ENCODE measurements at regions not wholly inside any gene's neighbourhood (a gene's known extent, or its start where the extent isn't known, plus 50 kb on each side); places are given as distances from the start of the nearest gene placed in this dataset.

DNA sequence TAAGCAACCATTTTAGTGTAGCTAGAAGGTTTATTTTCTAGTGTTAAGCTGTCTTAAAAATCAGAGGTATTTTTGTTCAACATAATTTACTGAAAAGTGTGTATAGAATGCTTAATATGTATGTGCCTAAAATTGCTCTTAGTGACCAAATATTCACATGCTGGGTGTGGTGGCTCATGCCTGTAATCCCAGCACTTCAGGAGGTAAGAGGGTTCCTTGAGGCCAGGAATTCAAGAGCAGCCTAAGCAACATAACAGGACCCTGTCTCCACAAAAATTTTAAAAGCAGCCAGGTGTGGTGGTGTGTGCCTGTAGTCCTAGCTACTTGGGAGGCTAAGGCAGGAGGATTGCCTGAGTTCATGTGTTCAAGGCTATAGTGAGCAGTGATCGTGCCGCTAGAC, 120.9 kb upstream of the FRY start:
- intact Hi-C loops (cut with micrococcal nuclease; ENCODE audit: unreplicated experiment) = loop anchor here (5.0 to 10.0 kb wide), 4 partner anchors 94 to 672 kb away; partner anchors contain the start of genes BRCA2 and ZAR1L
- in situ Hi-C loops (cut with HindIII; ENCODE audit: extremely low pct_ligation_motif_present, low pct_unique_long_range_greater_than_20kb) = loop anchor here (25.0 kb wide), 1 partner anchor 652 kb away; no protein-coding TSS in a partner anchor
- no TSS peak for BruUV-seq (replicated peaks)
- H3K27me3 ChIP-seq (ENCODE audit: control insufficient read depth in 1 of 2, insufficient read depth in 2 of 2, low read length in 2 of 2) = peaks cover 3 to 17% of the 10 kb centered on the region in 2 experiments; a peak in 3 of 5 replicates
- no peaks in the 10 kb centered on the region for H4K20me1 ChIP-seq (ENCODE audit: insufficient read depth, low read length)
- FAIRE-seq = no peak
- H3K79me2 ChIP-seq (ENCODE audit: insufficient read depth, low read length) = no peaks in the 10 kb centered on the region
- CTCF ChIA-PET (ENCODE audit: low intra/inter-chr PET ratio, low total read pairs) = interaction anchor here (1.2 to 1.8 kb wide), 2 partner anchors 109 to 399 kb away, joined by 4 to 6 read pairs; no protein-coding TSS in a partner anchor
- no peak overlapping the region for H3K4me3 ChIP-seq (replicated peaks in 1 of 3; ENCODE audit: insufficient read depth in 1 of 3, low read depth in 2 of 3, low read length in 3 of 3)
- no peak overlapping the region for H3K9ac ChIP-seq (ENCODE audit: insufficient read depth, low read depth, low read length)
- WGBS (ENCODE audit: low lambda C conversion rate) = 53% methylated on average over 2 of the region's 2 CpGs
- TF ChIP-seq REPIN1 (CRISPR knock-in tag; IDR thresholded peaks at IDR 0.05; ENCODE audit: borderline replicate concordance, low read depth) (no peak), AGO1 (IDR thresholded peaks at IDR 0.05; ENCODE audit: low read depth, low read length, poor library complexity, severe bottlenecking) (no peak), SAP130 (CRISPR knock-in tag; IDR thresholded peaks at IDR 0.05; ENCODE audit: low read depth) (no peak)
- POLR2A ChIA-PET = no interaction called here
- no peak for ATAC-seq
- H2AFZ ChIP-seq (ENCODE audit: low read length) = no peak overlapping the region
- no peaks in the 10 kb centered on the region for H3K36me3 ChIP-seq (replicated peaks in 1 of 2; ENCODE audit: control insufficient read depth in 1 of 2, insufficient read depth in 2 of 2, low read length in 2 of 2)
- no peaks in the 10 kb centered on the region for H3K9me3 ChIP-seq (ENCODE audit: low read length)
- H3K4me1 ChIP-seq (ENCODE audit: insufficient read depth, low read length) = 0 out of 2 replicates have a peak, but pooled peaks cover under 1% of the 10 kb centered on the region
- H3K27ac ChIP-seq (ENCODE audit: extremely low read length, insufficient read depth, low read length) = no peak overlapping the region
- H3K4me2 ChIP-seq (ENCODE audit: low read depth, low read length) = no peak overlapping the region
- no peak for DNase-seq (ENCODE audit: low spot score)

DNA sequence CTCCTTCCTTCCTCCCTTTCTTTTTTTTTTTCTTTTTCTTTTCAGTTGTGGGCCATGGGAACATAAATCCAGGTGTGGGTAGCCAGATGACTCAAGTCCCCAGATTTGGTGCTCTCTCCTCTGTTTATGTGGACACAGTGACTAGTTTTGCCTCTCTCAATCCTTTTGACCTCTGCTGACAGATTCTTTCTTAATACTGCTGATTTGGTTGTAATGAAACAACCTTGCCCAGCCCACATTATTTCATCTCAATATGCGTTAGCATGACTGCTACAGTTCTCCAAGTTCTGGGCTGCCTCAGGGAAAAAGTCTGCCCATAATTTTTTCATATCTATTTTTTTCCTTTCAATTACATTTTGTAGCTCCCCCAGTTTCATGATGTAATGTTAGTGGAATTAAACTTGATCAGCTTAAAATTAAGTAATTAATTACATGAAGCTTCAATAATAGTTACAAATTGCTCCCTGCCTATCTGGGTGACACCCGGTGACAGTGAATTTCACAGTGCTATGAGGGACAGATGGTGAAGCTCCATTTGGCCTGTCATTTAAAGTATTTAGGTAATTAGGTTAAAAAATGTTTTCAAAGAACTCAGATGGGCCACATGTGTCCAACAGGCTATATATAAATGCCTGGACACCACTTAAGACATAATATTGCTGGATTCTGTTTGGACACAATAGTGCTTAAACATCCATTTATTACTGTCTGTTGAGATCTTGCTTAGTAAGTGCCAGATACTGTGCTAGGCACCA, 118.8 kb upstream of the FRY start:
- no peak overlapping the region for H3K27ac ChIP-seq (ENCODE audit: extremely low read length, insufficient read depth, low read length)
- H3K4me3 ChIP-seq (replicated peaks in 1 of 3; ENCODE audit: insufficient read depth in 1 of 3, low read depth in 2 of 3, low read length in 3 of 3) = no peak overlapping the region
- H3K9me3 ChIP-seq (ENCODE audit: low read length) = no peaks in the 10 kb centered on the region
- ATAC-seq = no peak
- no peak for DNase-seq (ENCODE audit: low spot score)
- H3K27me3 ChIP-seq (ENCODE audit: control insufficient read depth in 1 of 2, insufficient read depth in 2 of 2, low read length in 2 of 2) = peaks cover 3 to 15% of the 10 kb centered on the region in 2 experiments; a peak in 3 of 5 replicates
- H3K4me1 ChIP-seq (ENCODE audit: insufficient read depth, low read length) = no peaks in the 10 kb centered on the region
- no TSS peak for BruUV-seq (replicated peaks)
- intact Hi-C loops (cut with micrococcal nuclease; ENCODE audit: unreplicated experiment) = loop anchor here (5.0 to 10.0 kb wide), 4 partner anchors 92 to 669 kb away; partner anchors contain the start of genes BRCA2 and ZAR1L
- no peak for FAIRE-seq
- 62% methylated on average over 2 of the region's 2 CpGs for WGBS (ENCODE audit: low lambda C conversion rate)
- no peaks in the 10 kb centered on the region for H4K20me1 ChIP-seq (ENCODE audit: insufficient read depth, low read length)
- ChIA-PET POLR2A (no interaction called here), CTCF (ENCODE audit: low intra/inter-chr PET ratio, low total read pairs) (interaction anchor here (1.3 kb wide), 1 partner anchor 669 kb away, joined by 3 read pairs; no protein-coding TSS in a partner anchor)
- no peak overlapping the region for H3K4me2 ChIP-seq (ENCODE audit: low read depth, low read length)
- H3K79me2 ChIP-seq (ENCODE audit: insufficient read depth, low read length) = no peaks in the 10 kb centered on the region
- H3K36me3 ChIP-seq (replicated peaks in 1 of 2; ENCODE audit: control insufficient read depth in 1 of 2, insufficient read depth in 2 of 2, low read length in 2 of 2) = no peaks in the 10 kb centered on the region
- H3K9ac ChIP-seq (ENCODE audit: insufficient read depth, low read depth, low read length) = no peak overlapping the region
- in situ Hi-C loops (cut with HindIII; ENCODE audit: extremely low pct_ligation_motif_present, low pct_unique_long_range_greater_than_20kb) = loop anchor here (25.0 kb wide), 1 partner anchor 649 kb away; no protein-coding TSS in a partner anchor
- TF ChIP-seq ZMYM3 (CRISPR knock-in tag; IDR thresholded peaks at IDR 0.05) (no peak), ZNF354B (CRISPR knock-in tag; IDR thresholded peaks at IDR 0.05) (no peak), ZNF136 (CRISPR knock-in tag; IDR thresholded peaks at IDR 0.05; ENCODE audit: low read depth) (no peak), HNRNPH1 (optimal IDR thresholded peaks at IDR 0.05; ENCODE audit: low read depth, low read length) (no peak), CAMTA2 (CRISPR knock-in tag; IDR thresholded peaks at IDR 0.05; ENCODE audit: borderline replicate concordance) (no peak), PHF21A (CRISPR knock-in tag; IDR thresholded peaks at IDR 0.05) (no peak), DBP (CRISPR knock-in tag; IDR thresholded peaks at IDR 0.05; ENCODE audit: not compliant biosample characterization) (no peak), ZNF33B (CRISPR knock-in tag; IDR thresholded peaks at IDR 0.05) (no peak), NCOA2 (CRISPR knock-in tag; IDR thresholded peaks at IDR 0.05) (no peak), HNRNPL (IDR thresholded peaks at IDR 0.05; ENCODE audit: low read depth, low read length) (no peak), REPIN1 (CRISPR knock-in tag; IDR thresholded peaks at IDR 0.05; ENCODE audit: borderline replicate concordance, low read depth) (no peak), PHF5A (CRISPR knock-in tag; IDR thresholded peaks at IDR 0.05; ENCODE audit: low read depth, unreplicated experiment) (no peak)
- no peak overlapping the region for H2AFZ ChIP-seq (ENCODE audit: low read length)
